PC-3 (cell line): ENCODE measurements at regions not wholly inside any gene's neighbourhood (a gene's known extent, or its start where the extent isn't known, plus 50 kb on each side); places are given as distances from the start of the nearest gene placed in this dataset.

Experiments used
- ATAC-seq: fragments of 200-7000 bp; cut with Tn5 transposase; 2 replicates; pipeline ENCODE4 v1.9.1; 2020; ENCODE audit warnings: mild to moderate bottlenecking, moderate library complexity
- BruUV-seq: library from RNA; stranded (reverse); fragments of 400-500 nt; replicated peaks from 2 replicates; lab custom pipeline; 2021; lab: Mats Ljungman, UMichigan
- CTCF ChIA-PET: fragments of 300-600 bp; sonication (Branson Sonifier 250); formaldehyde crosslinking; loops from one replicate; lab custom pipeline; 2022; ENCODE audit warnings: antibody characterized with exemption; lab: Charles Lee
- POLR2A ChIA-PET: fragments of 300-600 bp; sonication (Branson Sonifier 250); formaldehyde crosslinking; loops from one replicate; lab custom pipeline; 2022; ENCODE audit warnings: antibody characterized with exemption; ENCODE audit not compliant: unreplicated experiment; lab: Charles Lee
- DNase-seq: peaks from one replicate; pipeline ENCODE4 v3.0.0-alpha.2; 2015
- H2AFZ ChIP-seq: fragments of 300-600 bp; sonication (generic); 2 replicates; pipeline ENCODE4 v1.6.0; 2016; ENCODE audit warnings: antibody characterized with exemption, low read length
- H3F3A ChIP-seq: fragments of 300-600 bp; sonication (generic); one replicate; pipeline ENCODE4 v1.6.0; 2017; ENCODE audit warnings: antibody characterized with exemption, low read length, control low read depth, mild to moderate bottlenecking; ENCODE audit not compliant: unreplicated experiment
- H3K27ac ChIP-seq: fragments of 300-600 bp; sonication (generic); 2 replicates; pipeline ENCODE4 v1.5.1; 2016; ENCODE audit warnings: mild to moderate bottlenecking, low read length
- H3K27me3 ChIP-seq: fragments of 300-600 bp; sonication (generic); 2 replicates; pipeline ENCODE4 v1.6.1; 2016; ENCODE audit warnings: low read length, mixed read lengths
- H3K36me3 ChIP-seq: fragments of 300-600 bp; sonication (generic); 2 replicates; pipeline ENCODE4 v1.6.1; 2016; ENCODE audit warnings: low read depth, mixed run types, low read length, mixed read lengths
- H3K4me1 ChIP-seq: fragments of 300-600 bp; sonication (generic); 2 replicates; pipeline ENCODE4 v1.5.1; 2016; ENCODE audit warnings: low read length; ENCODE audit not compliant: insufficient read depth
- H3K4me2 ChIP-seq: fragments of 300-600 bp; sonication (generic); 2 replicates; pipeline ENCODE4 v1.6.0; 2016; ENCODE audit warnings: low read length
- H3K4me3 ChIP-seq: fragments of 300-600 bp; sonication (generic); 2 replicates; pipeline ENCODE4 v1.5.1; 2016; ENCODE audit warnings: mild to moderate bottlenecking, low read length, mixed read lengths
- H3K79me2 ChIP-seq: fragments of 300-600 bp; sonication (generic); 2 replicates; pipeline ENCODE4 v1.6.1; 2017; ENCODE audit warnings: low read length, mixed read lengths
- H3K9ac ChIP-seq: fragments of 300-600 bp; sonication (generic); 2 replicates; pipeline ENCODE4 v1.6.0; 2016; ENCODE audit warnings: mild to moderate bottlenecking, low read length
- H3K9me2 ChIP-seq: fragments of 300-600 bp; sonication (generic); replicated peaks from 2 replicates; pipeline ENCODE4 v1.6.1; 2016; ENCODE audit warnings: mixed run types, low read length, mixed read lengths
- H3K9me3 ChIP-seq: fragments of 300-600 bp; sonication (generic); 2 replicates; pipeline ENCODE4 v1.6.1; 2016; ENCODE audit warnings: low read length, mixed read lengths
- H4K20me1 ChIP-seq: fragments of 300-600 bp; sonication (generic); 2 replicates; pipeline ENCODE4 v1.6.1; 2016; ENCODE audit warnings: low read length, mixed read lengths
- EZH2 ChIP-seq: fragments of 300-600 bp; sonication (generic); IDR thresholded peaks from one replicate; pipeline ENCODE4 v1.6.1; 2017; ENCODE audit warnings: antibody characterized with exemption, mild to moderate bottlenecking, low read length; ENCODE audit not compliant: unreplicated experiment
- EZH2phosphoT487 ChIP-seq: fragments of 300-600 bp; sonication (generic); IDR thresholded peaks from 2 replicates; pipeline ENCODE4 v1.6.1; 2018; ENCODE audit warnings: mild to moderate bottlenecking, antibody characterized with exemption, low read length, borderline replicate concordance
- intact Hi-C: fragments of 100-400 bp; cut with micrococcal nuclease; formaldehyde crosslinking; loops from 2 replicates; pipeline ENCODE4 v1.9.0; 2023
- TF ChIP-seq, protein P1 (sequence below): fragments of 300-600 bp; sonication (generic); conservative IDR thresholded peaks from 2 replicates; pipeline ENCODE4 v1.5.1; 2017; ENCODE audit warnings: antibody characterized with exemption, low read depth, mild to moderate bottlenecking, low read length

DNA sequence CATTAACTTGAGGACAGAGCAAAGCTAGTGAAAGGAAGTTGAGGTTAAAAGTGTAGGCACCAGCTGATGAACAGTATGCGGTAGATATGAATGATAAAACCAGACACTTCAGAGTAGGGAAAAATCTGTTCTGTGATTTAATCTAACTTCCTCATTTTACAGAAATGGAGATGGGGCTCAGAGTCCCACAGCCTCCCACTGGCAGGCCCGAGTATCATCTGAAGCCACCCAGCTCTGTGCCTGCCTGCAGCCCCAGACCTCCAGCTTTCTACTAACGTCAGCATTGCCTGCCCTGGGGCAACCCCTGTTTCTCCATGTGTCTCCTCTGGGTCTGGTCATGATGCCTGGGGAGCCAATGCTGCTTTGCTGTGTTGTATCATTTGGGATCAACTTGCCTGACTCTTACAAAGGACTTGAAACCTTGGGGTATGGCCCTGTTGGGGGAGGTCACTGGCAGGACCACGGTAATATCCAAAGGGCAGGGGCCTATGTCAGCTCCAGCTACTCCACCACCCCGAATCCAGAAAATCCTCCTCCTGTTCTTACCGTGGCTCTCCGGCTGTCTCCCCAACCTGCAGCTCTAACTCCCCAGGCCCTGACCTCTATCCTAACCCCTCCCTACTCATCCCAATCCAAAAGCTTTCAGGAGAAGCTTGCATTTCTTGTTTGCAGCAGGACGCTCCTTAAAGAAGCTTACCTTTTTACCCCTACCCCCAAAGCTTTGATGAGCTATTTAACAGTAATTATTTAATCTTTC is 56.2 kb upstream of the NPY start:
- Histone ChIP-seq H3K9ac (no peak overlapping the region), H3F3A (no peaks in the 10 kb centered on the region), H4K20me1 (no peaks in the 10 kb centered on the region), H3K79me2 (no peaks in the 10 kb centered on the region), H3K4me3 (no peak overlapping the region), H3K27ac (no peak overlapping the region), H3K4me2 (no peak overlapping the region), H2AFZ (no peak overlapping the region), H3K4me1 (no peaks in the 10 kb centered on the region), H3K9me3 (no peaks in the 10 kb centered on the region), H3K27me3 (peaks cover 11% of the 10 kb centered on the region), H3K36me3 (no peaks in the 10 kb centered on the region), H3K9me2 (no peaks in the 10 kb centered on the region)
- TF ChIP-seq EZH2, result no peak
- no peak for TF ChIP-seq EZH2phosphoT487
- TF ChIP-seq, protein P1, sequence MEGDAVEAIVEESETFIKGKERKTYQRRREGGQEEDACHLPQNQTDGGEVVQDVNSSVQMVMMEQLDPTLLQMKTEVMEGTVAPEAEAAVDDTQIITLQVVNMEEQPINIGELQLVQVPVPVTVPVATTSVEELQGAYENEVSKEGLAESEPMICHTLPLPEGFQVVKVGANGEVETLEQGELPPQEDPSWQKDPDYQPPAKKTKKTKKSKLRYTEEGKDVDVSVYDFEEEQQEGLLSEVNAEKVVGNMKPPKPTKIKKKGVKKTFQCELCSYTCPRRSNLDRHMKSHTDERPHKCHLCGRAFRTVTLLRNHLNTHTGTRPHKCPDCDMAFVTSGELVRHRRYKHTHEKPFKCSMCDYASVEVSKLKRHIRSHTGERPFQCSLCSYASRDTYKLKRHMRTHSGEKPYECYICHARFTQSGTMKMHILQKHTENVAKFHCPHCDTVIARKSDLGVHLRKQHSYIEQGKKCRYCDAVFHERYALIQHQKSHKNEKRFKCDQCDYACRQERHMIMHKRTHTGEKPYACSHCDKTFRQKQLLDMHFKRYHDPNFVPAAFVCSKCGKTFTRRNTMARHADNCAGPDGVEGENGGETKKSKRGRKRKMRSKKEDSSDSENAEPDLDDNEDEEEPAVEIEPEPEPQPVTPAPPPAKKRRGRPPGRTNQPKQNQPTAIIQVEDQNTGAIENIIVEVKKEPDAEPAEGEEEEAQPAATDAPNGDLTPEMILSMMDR, result no peak
- DNase-seq (no peak), ATAC-seq (no peak)
- ChIA-PET CTCF (no interaction called here), POLR2A (no interaction called here)
- no TSS peak for BruUV-seq
- intact Hi-C loops, result no loop called here

DNA sequence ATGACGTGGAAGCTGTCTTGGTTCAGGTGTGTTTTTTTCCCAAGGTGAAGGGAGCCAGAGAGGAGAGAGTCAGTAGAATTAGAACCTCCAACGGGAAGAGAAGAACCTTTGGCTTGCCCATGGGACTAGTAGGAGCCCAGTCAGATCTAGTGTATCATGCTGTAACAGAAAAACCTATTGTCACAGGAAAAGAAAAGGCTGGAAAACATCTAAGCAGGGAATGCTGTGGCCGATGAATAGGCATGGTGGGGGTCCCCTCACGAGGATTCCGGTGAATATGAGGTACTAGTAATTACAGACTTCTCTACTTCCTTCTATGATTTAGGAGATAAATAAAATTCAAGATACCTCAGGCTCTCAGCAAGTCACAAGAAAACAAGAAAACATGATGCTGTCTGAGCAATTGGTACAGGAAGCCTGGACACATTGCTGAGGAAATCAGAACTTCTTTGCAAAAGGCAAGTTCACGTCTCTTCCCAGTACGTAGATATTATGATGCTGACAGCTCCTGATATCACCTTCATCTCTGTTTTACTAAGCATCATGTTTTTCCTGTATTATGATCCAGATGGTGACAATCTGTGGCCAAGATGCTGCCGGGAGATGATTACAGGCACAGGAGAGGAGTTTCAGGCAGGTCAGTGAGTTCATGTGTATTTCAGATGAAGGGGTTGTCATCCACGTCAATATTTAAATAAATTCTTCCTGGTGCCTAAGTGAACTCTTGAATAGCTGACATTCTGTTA is 54.3 kb upstream of the NPY start:
- no peak for DNase-seq
- Histone ChIP-seq H3K4me3 (no peak overlapping the region), H3K27me3 (peaks cover 11% of the 10 kb centered on the region), H3K36me3 (no peaks in the 10 kb centered on the region), H3K9me2 (no peaks in the 10 kb centered on the region), H3K79me2 (no peaks in the 10 kb centered on the region), H3K4me1 (no peaks in the 10 kb centered on the region), H3K4me2 (no peak overlapping the region), H3F3A (no peaks in the 10 kb centered on the region), H3K9ac (no peak overlapping the region), H3K27ac (no peak overlapping the region), H3K9me3 (no peaks in the 10 kb centered on the region), H2AFZ (no peak overlapping the region), H4K20me1 (no peaks in the 10 kb centered on the region)
- CTCF ChIA-PET, result no interaction called here
- TF ChIP-seq, protein P1, result no peak
- intact Hi-C loops, result no loop called here
- no peak for ATAC-seq
- POLR2A ChIA-PET, result no interaction called here
- BruUV-seq, result no TSS peak

DNA sequence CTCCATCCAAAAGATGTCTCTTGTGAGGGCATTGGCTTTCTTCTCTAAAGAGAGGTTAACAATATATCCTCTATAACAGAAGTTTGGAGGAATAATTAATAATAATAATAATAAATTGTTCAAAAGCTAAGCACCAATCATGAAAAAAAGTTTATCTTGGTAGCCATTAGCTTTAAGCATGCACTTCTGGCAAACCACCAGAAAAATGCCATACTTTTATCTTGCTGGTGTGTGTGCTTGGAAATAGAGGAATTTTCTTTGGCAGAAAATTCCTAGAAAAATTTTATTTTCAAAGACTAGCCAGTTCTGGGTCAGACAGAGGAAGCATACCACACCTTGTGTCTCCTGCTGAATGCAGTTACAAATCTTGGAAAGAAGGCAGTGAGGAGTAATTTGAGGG is 52.5 kb upstream of the NPY start:
- ChIA-PET CTCF (no interaction called here), POLR2A (no interaction called here)
- TF ChIP-seq, protein P1, result no peak
- TF ChIP-seq EZH2, result no peak
- no peak for TF ChIP-seq EZH2phosphoT487
- intact Hi-C loops, result no loop called here
- Histone ChIP-seq H3K4me3 (no peak overlapping the region), H3K4me2 (no peak overlapping the region), H3K36me3 (no peaks in the 10 kb centered on the region), H3K4me1 (no peaks in the 10 kb centered on the region), H3F3A (no peaks in the 10 kb centered on the region), H3K9ac (no peak overlapping the region), H3K27me3 (peaks cover 11% of the 10 kb centered on the region), H3K9me3 (no peaks in the 10 kb centered on the region), H3K79me2 (no peaks in the 10 kb centered on the region), H3K9me2 (no peaks in the 10 kb centered on the region), H3K27ac (no peak overlapping the region), H4K20me1 (no peaks in the 10 kb centered on the region), H2AFZ (no peak overlapping the region)
- DNase-seq, result no peak
- BruUV-seq, result no TSS peak
- ATAC-seq, result no peak
